H9 (cell line): ENCODE measurements at regions not wholly inside any gene's neighbourhood (a gene's known extent, or its start where the extent isn't known, plus 50 kb on each side); places are given as distances from the start of the nearest gene placed in this dataset.

Experiments
- DNase-seq: peaks from one replicate; pipeline ENCODE4 v3.0.0-alpha.2; 2017
- H2AFZ ChIP-seq: one replicate; pipeline ENCODE4 v1.6.1; 2013; ENCODE audit warnings: mild to moderate bottlenecking, low read length, control low read depth, moderate library complexity
- H2AK5ac ChIP-seq: 2 replicates; pipeline ENCODE4 v1.6.1; 2013; ENCODE audit warnings: low read length, control low read depth, mixed read lengths; ENCODE audit not compliant: insufficient read length
- H2BK120ac ChIP-seq: one replicate; pipeline ENCODE4 v1.6.1; 2013; ENCODE audit warnings: low read depth, mild to moderate bottlenecking, low read length, control low read depth, inconsistent platforms; ENCODE audit not compliant: poor library complexity, severe bottlenecking
- H2BK12ac ChIP-seq: 2 replicates; pipeline ENCODE4 v1.6.1; 2013; ENCODE audit warnings: low read length, control low read depth, mixed read lengths, low read depth; ENCODE audit not compliant: insufficient read length
- H2BK15ac ChIP-seq: 2 replicates; pipeline ENCODE4 v1.6.1; 2013; ENCODE audit warnings: low read depth, low read length, control low read depth
- H2BK20ac ChIP-seq: one replicate; pipeline ENCODE4 v1.6.1; 2013; ENCODE audit warnings: low read depth, mild to moderate bottlenecking, low read length, control low read depth, inconsistent platforms; ENCODE audit not compliant: poor library complexity, severe bottlenecking
- H2BK5ac ChIP-seq: 2 replicates; pipeline ENCODE4 v1.6.1; 2013; ENCODE audit warnings: low read length, control low read depth, mixed read lengths; ENCODE audit not compliant: insufficient read length
- H3K14ac ChIP-seq: 2 replicates; pipeline ENCODE4 v1.6.1; 2013; ENCODE audit warnings: low read length, control low read depth; ENCODE audit not compliant: insufficient read depth
- H3K18ac ChIP-seq: 2 replicates; pipeline ENCODE4 v1.6.1; 2013; ENCODE audit warnings: low read depth, mild to moderate bottlenecking, mixed read lengths, low read length, control low read depth; ENCODE audit not compliant: insufficient read length
- H3K23ac ChIP-seq: 2 replicates; pipeline ENCODE4 v1.6.1; 2013; ENCODE audit warnings: low read length, control low read depth, mixed read lengths, low read depth; ENCODE audit not compliant: insufficient read length
- H3K23me2 ChIP-seq: 2 replicates; pipeline ENCODE4 v1.6.1; 2013; ENCODE audit warnings: low read depth, mild to moderate bottlenecking, mixed read lengths, low read length, control low read depth; ENCODE audit not compliant: insufficient read length, poor library complexity, severe bottlenecking
- H3K27ac ChIP-seq: 2 replicates; pipeline ENCODE4 v1.5.1; 2013; ENCODE audit warnings: low read length, control low read depth, mixed read lengths, low read depth; ENCODE audit not compliant: insufficient read length
- H3K27me3 ChIP-seq: 2 replicates; pipeline ENCODE4 v1.6.1; 2013; ENCODE audit warnings: low read length, control low read depth, inconsistent platforms; ENCODE audit not compliant: insufficient read depth
- H3K4ac ChIP-seq: 2 replicates; pipeline ENCODE4 v1.6.1; 2013; ENCODE audit warnings: low read depth, mild to moderate bottlenecking, control low read depth, inconsistent platforms, low read length, moderate library complexity
- H3K4me1 ChIP-seq: 2 replicates; pipeline ENCODE4 v1.6.1; 2013; ENCODE audit warnings: low read length, control low read depth, inconsistent platforms; ENCODE audit not compliant: insufficient read depth
- H3K4me2 ChIP-seq: 2 replicates; pipeline ENCODE4 v1.6.1; 2013; ENCODE audit warnings: low read length, control low read depth, mixed read lengths; ENCODE audit not compliant: insufficient read length, insufficient read depth
- H3K56ac ChIP-seq: 2 replicates; pipeline ENCODE4 v1.6.1; 2013; ENCODE audit warnings: low read depth, mild to moderate bottlenecking, mixed read lengths, low read length, control low read depth; ENCODE audit not compliant: insufficient read length
- H3K79me1 ChIP-seq: 2 replicates; pipeline ENCODE4 v1.6.1; 2013; ENCODE audit warnings: low read depth, mild to moderate bottlenecking, moderate library complexity, low read length, control low read depth, inconsistent platforms; ENCODE audit not compliant: insufficient read depth, poor library complexity, severe bottlenecking
- H3K79me2 ChIP-seq: 2 replicates; pipeline ENCODE4 v1.6.1; 2013; ENCODE audit warnings: low read length, control low read depth, inconsistent platforms; ENCODE audit not compliant: insufficient read depth
- H3K9ac ChIP-seq: 2 replicates; pipeline ENCODE4 v1.6.1; 2013; ENCODE audit warnings: low read length, control low read depth, mixed read lengths; ENCODE audit not compliant: insufficient read length; ENCODE audit errors: extremely low read depth
- H3K9me3 ChIP-seq: one replicate; pipeline ENCODE4 v1.6.1; 2013; ENCODE audit warnings: low read depth, low read length, inconsistent platforms; ENCODE audit not compliant: control insufficient read depth
- H3T11ph ChIP-seq: one replicate; pipeline ENCODE4 v1.6.1; 2013; ENCODE audit warnings: mild to moderate bottlenecking, low read length, control low read depth, inconsistent platforms
- H4K20me1 ChIP-seq: one replicate; pipeline ENCODE4 v1.6.1; 2013; ENCODE audit not compliant: control insufficient read depth, insufficient read length, insufficient read depth
- H4K5ac ChIP-seq: 2 replicates; pipeline ENCODE4 v1.6.1; 2013; ENCODE audit warnings: low read depth, mild to moderate bottlenecking, mixed read lengths, low read length, control low read depth; ENCODE audit not compliant: insufficient read length
- H4K8ac ChIP-seq: replicated peaks from 2 replicates; pipeline ENCODE4 v1.6.1; 2013; ENCODE audit warnings: low read length, control low read depth, mixed read lengths, low read depth; ENCODE audit not compliant: insufficient read length
- H4K91ac ChIP-seq: 2 replicates; pipeline ENCODE4 v1.6.1; 2013; ENCODE audit warnings: low read depth, mild to moderate bottlenecking, moderate library complexity, mixed read lengths, low read length, control low read depth; ENCODE audit not compliant: insufficient read length
- H3K27ac Mint-ChIP-seq, 3 experiments: 2 replicates in 2 of 3; 3 replicates in 1 of 3; pipeline ENCODE4 v1.8.0; 2020 to 2021; ENCODE audit warnings: mixed read lengths in 3 of 3, mild to moderate bottlenecking in 1 of 3, moderate library complexity in 1 of 3
- H3K27me3 Mint-ChIP-seq: 2 replicates; pipeline ENCODE4 v1.8.0; 2021; ENCODE audit warnings: low read depth, mild to moderate bottlenecking, moderate library complexity, mixed read lengths
- H3K36me3 Mint-ChIP-seq, 3 experiments: 2 replicates in 2 of 3; 3 replicates in 1 of 3; pipeline ENCODE4 v1.8.0; 2020 to 2021; ENCODE audit warnings: low read depth in 3 of 3, mixed read lengths in 3 of 3; ENCODE audit not compliant: insufficient read depth in 1 of 3
- H3K4me1 Mint-ChIP-seq, 2 experiments: 2 replicates each; pipeline ENCODE4 v1.8.0; 2020; ENCODE audit warnings: mixed read lengths in 2 of 2
- H3K4me3 Mint-ChIP-seq, 2 experiments: 2 replicates in 1 of 2; 3 replicates in 1 of 2; pipeline ENCODE4 v1.8.0; 2020 to 2021; ENCODE audit warnings: mild to moderate bottlenecking in 2 of 2, mixed read lengths in 2 of 2, moderate library complexity in 1 of 2
- H3K9me3 Mint-ChIP-seq, 2 experiments: 2 replicates in 1 of 2; 3 replicates in 1 of 2; pipeline ENCODE4 v1.8.0; 2020; ENCODE audit warnings: mild to moderate bottlenecking in 2 of 2, mixed read lengths in 2 of 2, moderate library complexity in 1 of 2
- CTCF ChIP-seq: fragments of 200-600 bp; sonication (generic); conservative IDR thresholded peaks from 3 replicates; pipeline ENCODE4 v1.8.0; 2021; ENCODE audit warnings: antibody characterized with exemption, mild to moderate bottlenecking
- WGBS: extraction: QIAGEN DNeasy Blood & Tissue Kit; methylation state at CpG from one replicate; pipeline ENCODE4 v1.1.7; 2013; ENCODE audit warnings: missing lambda C conversion rate, low lambda C conversion rate, mixed read lengths; ENCODE audit not compliant: insufficient read length; ENCODE audit errors: extremely low coverage; 5-methylcytosine and 5-hydroxymethylcytosine counted together

DNA sequence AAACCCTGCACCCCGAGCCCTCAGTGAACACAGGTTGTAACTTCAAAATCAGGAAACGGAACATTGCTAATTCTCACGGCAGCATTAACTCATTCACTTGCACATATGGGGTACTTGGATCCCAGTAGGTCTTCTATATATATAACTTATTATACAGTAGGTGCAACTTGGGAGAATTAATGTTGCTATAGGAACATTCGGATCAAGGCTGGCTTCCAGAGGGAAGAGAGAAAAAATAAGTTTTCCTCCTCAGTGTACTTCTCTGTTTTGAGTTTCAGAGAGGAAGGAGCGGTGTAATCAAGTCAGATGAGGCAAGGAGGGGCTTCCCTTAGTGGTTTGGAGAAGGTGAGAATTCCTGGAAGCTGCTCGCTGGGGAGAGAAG, 90.9 kb upstream of the ZNF507 start:
- no CpG with 5 or more reads among the region's 6 CpGs for WGBS
- Mint-ChIP-seq H3K4me3 (no peak overlapping the region), H3K27me3 (no peaks in the 10 kb centered on the region; the same call in 1 of the 2 replicates), H3K9me3 (peaks cover 2 to 6% of the 10 kb centered on the region in 2 experiments; a peak in 2 of 5 replicates), H3K36me3 (peaks cover 0 to 5% (median 0%) of the 10 kb centered on the region in 3 experiments; a peak in 2 of 7 replicates), H3K27ac (no peak overlapping the region; a peak in 1 of 7 replicates), H3K4me1 (no peaks in the 10 kb centered on the region)
- Histone ChIP-seq H2BK12ac (no peak overlapping the region), H3K79me2 (no peaks in the 10 kb centered on the region), H2BK15ac (no peak overlapping the region), H3K14ac (no peak overlapping the region), H3T11ph (no peak overlapping the region), H4K5ac (no peak overlapping the region), H4K8ac (no peak overlapping the region), H2BK120ac (no peak overlapping the region), H3K9ac (no peak overlapping the region), H4K20me1 (no peaks in the 10 kb centered on the region), H3K9me3 (no peaks in the 10 kb centered on the region), H3K27ac (no peak overlapping the region), H2BK20ac (no peak overlapping the region), H3K4me1 (no peaks in the 10 kb centered on the region), H3K23ac (no peak overlapping the region), H3K18ac (no peak overlapping the region), H2BK5ac (no peak overlapping the region), H3K27me3 (no peaks in the 10 kb centered on the region), H3K23me2 (no peaks in the 10 kb centered on the region), H3K56ac (no peak overlapping the region), H3K79me1 (no peaks in the 10 kb centered on the region), H2AFZ (no peak overlapping the region), H3K4ac (no peak overlapping the region), H4K91ac (no peak overlapping the region), H3K4me2 (no peak overlapping the region), H2AK5ac (no peak overlapping the region)
- DNase-seq = no peak
- no peak for TF ChIP-seq CTCF
